ENCODE measurements at regions not wholly inside any gene's neighbourhood (a gene's known extent, or its start where the extent isn't known, plus 50 kb on each side); places are given as distances from the start of the nearest gene placed in this dataset.

GRCh38 chr5:8229551-8229950 lies 360.6 kb downstream of the MTRR start (continued):
- TF ChIP-seq CHD1 (IDR thresholded peaks at IDR 0.05; ENCODE audit: low read depth, low read length) = no peak
- TF ChIP-seq KDM4A (IDR thresholded peaks at IDR 0.05; ENCODE audit: low read depth, low read length, severe bottlenecking) = no peak

Data from H1 (cell line).